B cell (primary cell): ENCODE measurements at regions not wholly inside any gene's neighbourhood (a gene's known extent, or its start where the extent isn't known, plus 50 kb on each side); places are given as distances from the start of the nearest gene placed in this dataset.

Experiments used
- CTCF ChIP-seq: fragments of 200-600 bp; IDR thresholded peaks from one replicate; pipeline ENCODE4 v1.8.0; 2022; ENCODE audit warnings: antibody characterized with exemption, mild to moderate bottlenecking
- EZH2 ChIP-seq: IDR thresholded peaks from 2 replicates; pipeline ENCODE4 v1.6.1; 2012; ENCODE audit warnings: borderline replicate concordance, low read depth, mild to moderate bottlenecking, moderate library complexity, low read length; ENCODE audit not compliant: insufficient read depth, poor library complexity, severe bottlenecking

- TF ChIP-seq CTCF (no peak), EZH2 (no peak)
Measured at GRCh38 chr2:15832030-15832709, 108.2 kb upstream of the MYCN start.
